ENCODE measurements at regions not wholly inside any gene's neighbourhood (a gene's known extent, or its start where the extent isn't known, plus 50 kb on each side); places are given as distances from the start of the nearest gene placed in this dataset.

DNA sequence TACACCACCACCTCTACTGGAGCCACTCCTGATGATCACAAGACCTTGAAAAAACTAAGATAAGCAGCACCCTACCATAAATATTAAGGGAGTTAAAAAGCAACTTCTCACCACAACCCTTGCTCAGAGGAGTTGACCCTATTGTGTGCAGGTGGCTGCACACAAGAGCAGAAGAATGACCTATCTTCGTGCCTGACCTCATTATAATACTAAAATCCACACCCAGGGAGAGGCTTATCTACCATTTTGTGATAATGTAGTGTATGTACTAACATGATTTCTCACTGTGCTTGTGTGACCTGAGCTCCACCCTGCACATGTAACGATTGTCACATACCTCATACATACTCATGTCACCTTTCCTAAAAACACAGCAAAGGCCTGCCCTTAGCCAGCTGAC is 205.0 kb upstream of the MBL2 start:
- Histone ChIP-seq H3K4me2 (ENCODE audit: insufficient read depth, low read length) (no peak overlapping the region), H2AFZ (ENCODE audit: low read depth, low read length) (no peak overlapping the region), H3K9me3 (ENCODE audit: insufficient read depth, low read length, severe bottlenecking) (peaks cover 3% of the 10 kb centered on the region), H3K9ac (ENCODE audit: low read depth, low read length) (no peak overlapping the region), H4K20me1 (ENCODE audit: insufficient read depth, low read length) (no peaks in the 10 kb centered on the region), H3K4me3 (ENCODE audit: low read depth in 1 of 2, low read length in 2 of 2) (no peak overlapping the region), H3K4me1 (ENCODE audit: insufficient read depth, low read length) (no peaks in the 10 kb centered on the region), H3K27ac (ENCODE audit: low read length) (no peak overlapping the region), H3K27me3 (ENCODE audit: insufficient read depth, low read length, poor library complexity) (no peaks in the 10 kb centered on the region), H3K79me2 (ENCODE audit: insufficient read depth, low read length) (no peaks in the 10 kb centered on the region), H3K36me3 (ENCODE audit: insufficient read depth, low read length) (no peaks in the 10 kb centered on the region)
- no peak for ATAC-seq (ENCODE audit: insufficient read depth, low read depth)
- no peak for TF ChIP-seq EZH2 (IDR thresholded peaks at IDR 0.05; ENCODE audit: borderline replicate concordance, low read depth, low read length, severe bottlenecking)
- TF ChIP-seq, protein P1, sequence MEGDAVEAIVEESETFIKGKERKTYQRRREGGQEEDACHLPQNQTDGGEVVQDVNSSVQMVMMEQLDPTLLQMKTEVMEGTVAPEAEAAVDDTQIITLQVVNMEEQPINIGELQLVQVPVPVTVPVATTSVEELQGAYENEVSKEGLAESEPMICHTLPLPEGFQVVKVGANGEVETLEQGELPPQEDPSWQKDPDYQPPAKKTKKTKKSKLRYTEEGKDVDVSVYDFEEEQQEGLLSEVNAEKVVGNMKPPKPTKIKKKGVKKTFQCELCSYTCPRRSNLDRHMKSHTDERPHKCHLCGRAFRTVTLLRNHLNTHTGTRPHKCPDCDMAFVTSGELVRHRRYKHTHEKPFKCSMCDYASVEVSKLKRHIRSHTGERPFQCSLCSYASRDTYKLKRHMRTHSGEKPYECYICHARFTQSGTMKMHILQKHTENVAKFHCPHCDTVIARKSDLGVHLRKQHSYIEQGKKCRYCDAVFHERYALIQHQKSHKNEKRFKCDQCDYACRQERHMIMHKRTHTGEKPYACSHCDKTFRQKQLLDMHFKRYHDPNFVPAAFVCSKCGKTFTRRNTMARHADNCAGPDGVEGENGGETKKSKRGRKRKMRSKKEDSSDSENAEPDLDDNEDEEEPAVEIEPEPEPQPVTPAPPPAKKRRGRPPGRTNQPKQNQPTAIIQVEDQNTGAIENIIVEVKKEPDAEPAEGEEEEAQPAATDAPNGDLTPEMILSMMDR (IDR thresholded peaks at IDR 0.05; ENCODE audit: borderline replicate concordance, extremely low read depth, low read length, poor library complexity, severe bottlenecking) = no peak
- DNase-seq = no peak

DNA sequence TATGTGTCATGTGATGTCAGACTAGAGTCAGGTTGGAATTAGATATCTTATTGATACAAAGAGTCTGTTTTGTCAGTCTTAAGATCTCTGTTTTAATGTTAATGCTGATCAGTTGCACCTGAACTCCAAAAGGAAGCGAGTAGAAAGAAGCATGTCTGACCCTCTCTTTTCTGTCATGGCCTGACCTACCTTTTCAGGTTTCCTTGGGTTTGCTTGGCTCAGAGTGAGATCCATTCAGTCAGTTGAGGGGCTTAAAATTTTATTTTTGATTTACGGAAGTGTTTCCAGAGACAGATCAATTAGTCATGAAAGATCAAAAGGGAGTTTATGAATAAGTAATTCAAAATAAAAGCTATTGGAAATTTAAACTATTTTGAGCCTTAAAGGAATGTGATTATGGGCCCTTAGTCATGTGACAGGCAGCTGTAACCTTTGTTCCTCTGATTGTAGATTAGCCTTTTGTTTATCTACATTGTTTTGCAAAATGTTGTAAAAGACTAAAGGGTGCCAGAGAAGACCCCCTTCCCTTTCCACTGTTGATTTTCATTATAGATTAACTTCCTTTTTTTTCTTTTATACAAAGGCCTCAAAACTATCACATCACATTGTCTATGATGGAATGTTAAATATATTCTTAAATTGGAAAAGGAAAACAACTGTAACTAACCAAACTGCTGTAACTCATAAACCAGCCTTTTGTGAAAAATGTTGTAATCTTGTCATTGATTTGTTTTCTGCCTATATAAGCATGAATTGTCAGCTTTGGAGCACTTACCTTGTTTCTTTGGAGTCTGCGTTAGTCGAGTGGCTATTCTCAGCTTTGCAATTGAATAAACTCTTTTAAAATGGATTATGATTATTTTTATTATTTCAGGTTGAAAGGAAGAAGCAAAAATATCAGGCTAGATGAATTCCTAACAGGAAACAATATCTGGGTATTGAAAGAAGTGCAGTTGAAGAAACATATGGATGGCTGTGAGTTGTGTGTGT is 195.5 kb upstream of the MBL2 start:
- ATAC-seq (ENCODE audit: insufficient read depth, low read depth) = no peak
- H3K27me3 ChIP-seq (ENCODE audit: insufficient read depth, low read length, poor library complexity) = no peaks in the 10 kb centered on the region
- no peak overlapping the region for H3K27ac ChIP-seq (ENCODE audit: low read length)
- H4K20me1 ChIP-seq (ENCODE audit: insufficient read depth, low read length) = no peaks in the 10 kb centered on the region
- TF ChIP-seq, protein P1 (IDR thresholded peaks at IDR 0.05; ENCODE audit: borderline replicate concordance, extremely low read depth, low read length, poor library complexity, severe bottlenecking) = no peak
- no peak for TF ChIP-seq EZH2 (IDR thresholded peaks at IDR 0.05; ENCODE audit: borderline replicate concordance, low read depth, low read length, severe bottlenecking)
- H3K4me2 ChIP-seq (ENCODE audit: insufficient read depth, low read length) = no peak overlapping the region
- no peaks in the 10 kb centered on the region for H3K79me2 ChIP-seq (ENCODE audit: insufficient read depth, low read length)
- no peak for DNase-seq
- peaks cover 3% of the 10 kb centered on the region for H3K9me3 ChIP-seq (ENCODE audit: insufficient read depth, low read length, severe bottlenecking)
- H3K4me1 ChIP-seq (ENCODE audit: insufficient read depth, low read length) = no peaks in the 10 kb centered on the region
- H3K36me3 ChIP-seq (ENCODE audit: insufficient read depth, low read length) = no peaks in the 10 kb centered on the region
- no peak overlapping the region for H2AFZ ChIP-seq (ENCODE audit: low read depth, low read length)
- no peak overlapping the region for H3K4me3 ChIP-seq (ENCODE audit: low read depth in 1 of 2, low read length in 2 of 2)
- H3K9ac ChIP-seq (ENCODE audit: low read depth, low read length) = no peak overlapping the region

DNA sequence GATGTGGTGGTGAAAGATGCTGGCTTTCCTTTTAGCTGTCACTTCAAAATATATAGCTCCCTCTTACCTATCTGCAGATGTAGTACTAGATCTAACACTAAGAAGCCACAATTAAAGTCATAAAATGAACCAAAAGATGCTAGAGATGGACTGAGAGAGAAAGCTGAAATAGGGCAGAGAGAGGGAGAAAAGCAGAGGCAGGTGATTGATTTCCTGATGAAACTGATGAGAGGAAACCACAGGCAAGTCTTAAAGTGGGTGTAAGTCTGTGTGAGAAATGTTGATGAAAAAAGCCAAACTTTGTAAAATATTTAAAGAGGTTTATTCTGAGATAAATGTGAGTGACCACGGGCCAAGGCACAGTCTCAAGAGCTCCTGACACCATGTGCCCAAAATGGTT is 194.3 kb upstream of the MBL2 start:
- Histone ChIP-seq H3K9ac (ENCODE audit: low read depth, low read length) (no peak overlapping the region), H3K79me2 (ENCODE audit: insufficient read depth, low read length) (no peaks in the 10 kb centered on the region), H3K27me3 (ENCODE audit: insufficient read depth, low read length, poor library complexity) (no peaks in the 10 kb centered on the region), H3K36me3 (ENCODE audit: insufficient read depth, low read length) (no peaks in the 10 kb centered on the region), H3K4me3 (ENCODE audit: low read depth in 1 of 2, low read length in 2 of 2) (no peak overlapping the region), H3K27ac (ENCODE audit: low read length) (no peak overlapping the region), H3K4me2 (ENCODE audit: insufficient read depth, low read length) (no peak overlapping the region), H3K4me1 (ENCODE audit: insufficient read depth, low read length) (no peaks in the 10 kb centered on the region), H4K20me1 (ENCODE audit: insufficient read depth, low read length) (no peaks in the 10 kb centered on the region), H3K9me3 (ENCODE audit: insufficient read depth, low read length, severe bottlenecking) (peaks cover 3% of the 10 kb centered on the region), H2AFZ (ENCODE audit: low read depth, low read length) (no peak overlapping the region)
- TF ChIP-seq, protein P1 (IDR thresholded peaks at IDR 0.05; ENCODE audit: borderline replicate concordance, extremely low read depth, low read length, poor library complexity, severe bottlenecking) = no peak
- TF ChIP-seq EZH2 (IDR thresholded peaks at IDR 0.05; ENCODE audit: borderline replicate concordance, low read depth, low read length, severe bottlenecking) = no peak
- no peak for DNase-seq
- no peak for ATAC-seq (ENCODE audit: insufficient read depth, low read depth)
